ENCODE measurements at regions not wholly inside any gene's neighbourhood (a gene's known extent, or its start where the extent isn't known, plus 50 kb on each side); places are given as distances from the start of the nearest gene placed in this dataset.

DNA sequence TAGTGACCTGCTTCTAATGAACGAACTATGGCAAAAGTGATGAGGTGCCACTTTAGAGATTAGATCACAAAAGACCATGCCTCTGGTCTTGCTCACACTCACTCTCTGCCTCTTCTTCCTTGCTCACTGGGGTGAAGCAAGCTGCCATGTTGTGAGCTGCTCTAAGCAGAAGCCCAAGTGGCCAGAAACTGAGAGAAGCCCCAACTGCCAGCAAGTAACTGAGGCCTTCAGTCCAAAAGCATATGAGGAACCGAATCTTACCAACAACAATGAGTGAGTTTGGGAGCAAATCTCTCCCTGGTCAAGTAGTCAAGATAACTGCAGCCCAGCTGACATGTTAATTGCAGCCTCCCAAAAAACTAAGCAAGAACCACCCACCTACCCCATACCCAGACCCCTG, 126.0 kb upstream of the ACO1 start:
- TF ChIP-seq, protein P1, sequence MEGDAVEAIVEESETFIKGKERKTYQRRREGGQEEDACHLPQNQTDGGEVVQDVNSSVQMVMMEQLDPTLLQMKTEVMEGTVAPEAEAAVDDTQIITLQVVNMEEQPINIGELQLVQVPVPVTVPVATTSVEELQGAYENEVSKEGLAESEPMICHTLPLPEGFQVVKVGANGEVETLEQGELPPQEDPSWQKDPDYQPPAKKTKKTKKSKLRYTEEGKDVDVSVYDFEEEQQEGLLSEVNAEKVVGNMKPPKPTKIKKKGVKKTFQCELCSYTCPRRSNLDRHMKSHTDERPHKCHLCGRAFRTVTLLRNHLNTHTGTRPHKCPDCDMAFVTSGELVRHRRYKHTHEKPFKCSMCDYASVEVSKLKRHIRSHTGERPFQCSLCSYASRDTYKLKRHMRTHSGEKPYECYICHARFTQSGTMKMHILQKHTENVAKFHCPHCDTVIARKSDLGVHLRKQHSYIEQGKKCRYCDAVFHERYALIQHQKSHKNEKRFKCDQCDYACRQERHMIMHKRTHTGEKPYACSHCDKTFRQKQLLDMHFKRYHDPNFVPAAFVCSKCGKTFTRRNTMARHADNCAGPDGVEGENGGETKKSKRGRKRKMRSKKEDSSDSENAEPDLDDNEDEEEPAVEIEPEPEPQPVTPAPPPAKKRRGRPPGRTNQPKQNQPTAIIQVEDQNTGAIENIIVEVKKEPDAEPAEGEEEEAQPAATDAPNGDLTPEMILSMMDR (IDR thresholded peaks at IDR 0.05), result no peak
- TF ChIP-seq POLR2A (IDR thresholded peaks at IDR 0.05), result no peak
- no peaks in the 10 kb centered on the region for H3K36me3 ChIP-seq

DNA sequence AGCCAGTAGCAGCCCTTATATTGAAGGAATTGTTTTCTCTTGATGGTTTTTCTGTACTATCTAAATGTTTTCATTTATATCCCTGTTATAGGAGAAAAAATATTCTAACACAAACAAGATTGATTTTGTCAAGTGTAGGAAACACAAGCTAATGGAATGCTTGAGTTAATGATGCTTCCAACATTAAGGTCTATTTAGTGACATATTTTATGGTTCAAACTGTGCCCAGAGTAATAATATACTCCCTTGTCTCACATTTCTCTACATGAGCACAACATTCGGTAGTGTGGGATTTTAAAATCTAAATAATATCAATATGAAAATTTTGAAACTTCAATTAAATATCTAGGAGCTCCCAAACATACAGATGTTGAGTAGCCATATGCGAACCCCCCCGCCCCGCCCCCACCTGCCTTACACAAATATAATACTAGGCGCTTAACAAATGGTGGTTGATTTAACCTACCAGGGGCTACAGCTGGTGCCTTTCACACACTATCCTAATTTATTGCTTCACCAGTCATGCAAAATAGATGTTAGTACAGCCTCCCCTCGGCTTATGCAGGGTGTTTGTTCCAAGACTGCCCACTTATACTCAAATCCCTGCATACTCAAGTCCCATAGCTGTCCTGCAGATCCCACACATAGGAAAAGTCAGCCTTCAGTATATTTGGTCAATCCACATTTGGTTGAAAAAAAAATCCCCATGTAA, 124.1 kb upstream of the ACO1 start:
- no peak for DNase-seq
- Histone ChIP-seq H3K27me3 (no peaks in the 10 kb centered on the region), H3K36me3 (no peaks in the 10 kb centered on the region), H3K4me1 (no peaks in the 10 kb centered on the region), H3K27ac (no peak overlapping the region), H3K4me3 (no peak overlapping the region), H3K9me3 (no peaks in the 10 kb centered on the region)
- TF ChIP-seq, protein P1 (IDR thresholded peaks at IDR 0.05), result no peak
- TF ChIP-seq POLR2A (IDR thresholded peaks at IDR 0.05), result no peak
- intact Hi-C loops (cut with DNase I), result no loop called here
- 75 to 79% methylated on average over 6 of the region's 6 CpGs for WGBS, 2 donors

More for the DNA sequence above, 126.0 kb upstream of the ACO1 start:
- Histone ChIP-seq H3K4me1 (no peaks in the 10 kb centered on the region), H3K4me3 (no peak overlapping the region), H3K9me3 (no peaks in the 10 kb centered on the region), H3K27me3 (no peaks in the 10 kb centered on the region), H3K27ac (no peak overlapping the region)
- intact Hi-C loops (cut with DNase I), result no loop called here
- DNase-seq, result no peak
- 84 to 85% methylated on average over 2 of the region's 2 CpGs for WGBS, 2 donors

DNA sequence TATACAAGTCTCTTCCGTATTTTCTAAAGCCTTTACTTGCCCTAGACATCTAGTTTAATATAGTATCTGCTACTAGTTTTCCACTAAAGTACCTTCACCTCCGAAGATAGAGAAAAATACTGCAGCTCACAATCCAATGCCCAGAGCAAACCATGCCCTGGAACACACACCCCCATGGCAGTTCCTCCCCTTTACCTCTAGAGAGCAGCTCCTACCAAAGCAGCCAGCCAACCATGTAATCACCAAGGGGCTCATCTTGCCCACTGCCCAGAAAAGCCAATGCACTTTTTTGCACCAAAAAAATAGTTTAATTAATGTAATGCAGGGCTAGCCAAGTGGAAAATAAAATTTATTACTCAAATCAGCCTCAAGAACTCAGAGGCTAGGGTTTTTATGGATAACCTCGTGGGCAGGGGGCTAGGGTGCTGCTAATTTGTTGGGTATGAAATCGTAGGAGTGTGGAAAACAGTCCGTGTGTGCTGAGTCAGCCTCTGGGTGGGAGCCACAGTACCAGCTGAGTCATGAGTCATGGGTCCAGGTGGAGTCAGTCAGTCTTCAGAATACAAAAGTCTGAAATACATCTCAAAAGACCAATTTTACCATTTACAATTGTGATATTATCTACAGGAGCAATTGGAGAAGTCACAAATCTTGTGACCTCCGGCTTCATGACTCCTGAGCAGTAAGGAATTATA, 120.1 kb upstream of the ACO1 start:
- intact Hi-C loops (cut with DNase I), result no loop called here
- Histone ChIP-seq H3K27me3 (no peaks in the 10 kb centered on the region), H3K27ac (no peak overlapping the region), H3K4me1 (no peaks in the 10 kb centered on the region), H3K4me3 (no peak overlapping the region), H3K9me3 (no peaks in the 10 kb centered on the region), H3K36me3 (no peaks in the 10 kb centered on the region)
- no peak for DNase-seq
- TF ChIP-seq, protein P1 (IDR thresholded peaks at IDR 0.05), result no peak
- no peak for TF ChIP-seq POLR2A (IDR thresholded peaks at IDR 0.05)
- WGBS, 2 donors, result 46 to 51% methylated on average over 6 of the region's 6 CpGs

DNA sequence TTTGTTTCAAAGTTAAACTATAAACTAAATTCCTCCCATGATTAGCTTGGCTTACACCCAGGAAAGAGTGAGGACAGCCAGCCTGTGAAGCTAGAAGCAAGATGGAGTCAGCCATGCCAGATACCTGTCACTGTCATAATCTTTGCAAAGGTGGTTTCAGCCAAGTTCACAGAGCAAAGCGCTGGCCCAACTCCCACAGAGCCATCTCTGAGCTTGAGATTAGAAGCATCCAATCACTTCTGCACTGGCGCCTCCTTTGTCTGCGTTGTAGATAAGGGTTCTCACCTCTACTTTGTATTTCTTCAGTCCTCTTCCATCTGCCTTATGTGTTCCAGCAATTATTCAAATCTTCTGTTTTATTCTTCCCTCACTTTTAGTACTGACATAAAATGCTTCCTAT, 119.4 kb upstream of the ACO1 start:
- intact Hi-C loops (cut with DNase I), result no loop called here
- no peak for TF ChIP-seq POLR2A (IDR thresholded peaks at IDR 0.05)
- TF ChIP-seq, protein P1 (IDR thresholded peaks at IDR 0.05), result no peak
- no peaks in the 10 kb centered on the region for H3K27me3 ChIP-seq
- H3K27ac ChIP-seq, result no peak overlapping the region
- H3K4me1 ChIP-seq, result no peaks in the 10 kb centered on the region
- H3K36me3 ChIP-seq, result no peaks in the 10 kb centered on the region
- DNase-seq, result no peak
- 47 to 65% methylated on average over 2 to 3 of the region's 3 CpGs for WGBS, 2 donors
- no peaks in the 10 kb centered on the region for H3K9me3 ChIP-seq
- no peak overlapping the region for H3K4me3 ChIP-seq

DNA sequence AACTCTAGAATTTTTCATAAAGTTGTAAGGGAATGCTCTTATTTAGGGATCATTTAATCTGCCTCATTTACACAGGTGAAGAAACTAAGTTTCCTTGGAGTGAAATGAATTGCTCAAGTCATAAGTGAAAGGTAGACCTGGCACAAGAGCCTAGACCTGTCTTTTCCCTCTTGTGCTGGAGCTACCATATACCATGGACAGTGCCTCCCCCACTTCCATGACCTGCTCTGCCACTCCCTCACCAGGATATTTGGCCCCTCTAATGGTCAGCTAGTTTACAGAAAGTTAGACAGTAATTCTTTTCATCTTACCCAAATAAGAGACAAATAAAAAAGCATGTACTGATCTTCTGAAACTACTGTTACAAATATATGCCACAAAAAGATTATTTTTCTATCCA, 105.5 kb upstream of the ACO1 start:
- Histone ChIP-seq H3K4me3 (no peak overlapping the region), H3K36me3 (no peaks in the 10 kb centered on the region), H3K4me1 (no peaks in the 10 kb centered on the region), H3K9me3 (no peaks in the 10 kb centered on the region), H3K27ac (no peak overlapping the region), H3K27me3 (no peaks in the 10 kb centered on the region)
- TF ChIP-seq, protein P1 (IDR thresholded peaks at IDR 0.05), result no peak
- no peak for TF ChIP-seq POLR2A (IDR thresholded peaks at IDR 0.05)
- no peak for DNase-seq
- intact Hi-C loops (cut with DNase I), result no loop called here
